DMS114 treated with DMSO at 0.1 percent for 48 hours (cell line): ENCODE measurements at regions not wholly inside any gene's neighbourhood (a gene's known extent, or its start where the extent isn't known, plus 50 kb on each side); places are given as distances from the start of the nearest gene placed in this dataset.

ENCODE experiments used
- DNase-seq: peaks from one replicate; lab custom pipeline; 2025; ENCODE audit not compliant: unreplicated experiment; lab: John Stamatoyannopoulos, UW

- no peak for DNase-seq
These were observed 278.1 kb downstream of the HTR7 start for GRCh38 chr10:90579602-90580242.

- no peak for DNase-seq
These were observed 274.4 kb downstream of the HTR7 start for GRCh38 chr10:90583416-90583815.

GRCh38 chr10:90587081-90587491, 270.8 kb downstream of the HTR7 start:
- DNase-seq = no peak

- DNase-seq = no peak
These were observed 270.3 kb downstream of the HTR7 start for GRCh38 chr10:90587561-90587960.

GRCh38 chr10:90588222-90588621, 269.6 kb downstream of the HTR7 start:
- no peak for DNase-seq

- DNase-seq = no peak
These were observed 268.0 kb downstream of the HTR7 start for GRCh38 chr10:90589825-90590224.

- no peak for DNase-seq
These were observed 266.2 kb downstream of the HTR7 start for GRCh38 chr10:90591629-90592028.

- DNase-seq = no peak
These were observed 265.1 kb downstream of the HTR7 start for GRCh38 chr10:90592638-90593302.

GRCh38 chr10:90598513-90598912, 259.3 kb downstream of the HTR7 start:
- DNase-seq = no peak

GRCh38 chr10:90602862-90603610, 254.8 kb downstream of the HTR7 start:
- no peak for DNase-seq

- no peak for DNase-seq
These were observed 253.2 kb downstream of the HTR7 start for GRCh38 chr10:90604636-90605035.

- DNase-seq = no peak
These were observed 252.3 kb downstream of the HTR7 start for GRCh38 chr10:90605506-90605905.

- no peak for DNase-seq
These were observed 245.6 kb downstream of the HTR7 start for GRCh38 chr10:90612276-90612675.

GRCh38 chr10:90614631-90615030, 243.2 kb downstream of the HTR7 start:
- no peak for DNase-seq

- no peak for DNase-seq
These were observed 236.3 kb downstream of the HTR7 start for GRCh38 chr10:90621577-90621976.

- DNase-seq = no peak
These were observed 222.6 kb downstream of the HTR7 start for GRCh38 chr10:90635111-90635765.

- DNase-seq = no peak
These were observed 217.1 kb downstream of the HTR7 start for GRCh38 chr10:90640756-90641155.

GRCh38 chr10:90641731-90642130, 216.1 kb downstream of the HTR7 start:
- DNase-seq = no peak

GRCh38 chr10:90642136-90642535, 215.7 kb downstream of the HTR7 start:
- no peak for DNase-seq

GRCh38 chr10:90642650-90643049, 215.2 kb downstream of the HTR7 start:
- DNase-seq = no peak

GRCh38 chr10:90644165-90644564, 213.7 kb downstream of the HTR7 start:
- DNase-seq = no peak

- no peak for DNase-seq
These were observed 207.0 kb downstream of the HTR7 start for GRCh38 chr10:90650858-90651257.
